Activated CD4-positive, alpha-beta memory T cell treated with anti-CD3 and anti-CD28 coated beads, Interleukin-2, amount 10 ng/mL, durations not matched to agents 7 days and 5 days (primary cell): ENCODE measurements at regions not wholly inside any gene's neighbourhood (a gene's known extent, or its start where the extent isn't known, plus 50 kb on each side); places are given as distances from the start of the nearest gene placed in this dataset.

Source experiments
- CTCF ChIA-PET: fragments of 350-600 bp; sonication (Branson Sonifier 250); formaldehyde crosslinking; loops from one replicate; lab custom pipeline; 2021; ENCODE audit warnings: antibody characterized with exemption, inconsistent platforms; lab: Charles Lee
- POLR2A ChIA-PET: fragments of 350-600 bp; sonication (Branson Sonifier 250); formaldehyde crosslinking; loops from one replicate; lab custom pipeline; 2021; ENCODE audit warnings: antibody characterized with exemption; lab: Charles Lee
- DNase-seq: peaks from one replicate; pipeline ENCODE4 v3.0.0-alpha.2; 2020
- H3K27ac Mint-ChIP-seq: one replicate; pipeline ENCODE4 v1.8.0; 2021; ENCODE audit warnings: mild to moderate bottlenecking, mixed read lengths
- H3K27me3 Mint-ChIP-seq: one replicate; pipeline ENCODE4 v1.8.0; 2021; ENCODE audit warnings: mixed read lengths
- H3K36me3 Mint-ChIP-seq: one replicate; pipeline ENCODE4 v1.8.0; 2021; ENCODE audit warnings: low read depth, mixed read lengths
- H3K4me1 Mint-ChIP-seq: one replicate; pipeline ENCODE4 v1.8.0; 2021; ENCODE audit warnings: mixed read lengths
- H3K4me3 Mint-ChIP-seq: one replicate; pipeline ENCODE4 v1.8.0; 2021; ENCODE audit warnings: mild to moderate bottlenecking, mixed read lengths
- H3K9me3 Mint-ChIP-seq: one replicate; pipeline ENCODE4 v1.8.0; 2021; ENCODE audit warnings: mixed read lengths

DNA sequence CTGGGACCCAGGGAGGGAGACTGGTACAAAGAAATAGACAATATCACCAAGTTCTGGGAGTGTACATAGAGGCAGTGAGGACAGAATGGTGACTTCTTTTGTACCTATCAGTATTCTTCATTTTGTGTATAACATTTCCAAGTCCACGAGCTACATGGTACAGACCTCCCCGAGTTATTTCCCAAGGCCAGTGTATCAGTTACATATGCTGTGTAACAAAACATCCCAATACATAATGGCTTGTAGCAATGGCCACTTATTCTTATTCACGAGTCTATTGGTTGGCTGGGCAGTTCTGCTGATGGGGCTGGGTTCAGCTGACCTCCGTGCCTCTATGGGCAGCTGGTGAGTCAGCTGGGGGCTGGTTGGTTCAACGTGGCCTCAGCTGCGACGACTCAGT, 98.7 kb upstream of the RFLNA start:
- Mint-ChIP-seq H3K27me3 (peaks cover 4% of the 10 kb centered on the region), H3K4me3 (no peak overlapping the region), H3K27ac (no peak overlapping the region), H3K9me3 (peaks cover 6% of the 10 kb centered on the region), H3K4me1 (peaks cover 3% of the 10 kb centered on the region), H3K36me3 (no peaks in the 10 kb centered on the region)
- ChIA-PET POLR2A (no interaction called here), CTCF (no interaction called here)
- no peak for DNase-seq

DNA sequence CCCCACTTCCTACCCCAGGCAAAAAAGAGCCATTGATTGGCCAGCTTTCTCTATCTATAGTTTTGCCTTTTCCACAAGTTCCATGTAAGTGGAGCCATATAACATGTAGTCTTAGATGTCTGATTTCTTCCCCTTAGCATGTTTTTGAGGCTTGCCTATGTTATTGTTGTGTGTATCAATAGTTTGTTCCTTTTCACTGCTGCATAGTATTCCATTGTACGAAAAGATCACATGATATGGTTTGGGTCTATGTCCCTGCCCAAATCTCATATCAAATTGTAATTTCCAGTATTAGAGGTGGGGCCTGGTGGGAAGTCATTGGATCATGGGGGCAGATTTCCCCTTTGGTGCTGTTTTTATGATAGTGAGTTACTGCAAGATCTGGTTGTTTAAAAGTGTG, 93.6 kb upstream of the RFLNA start:
- POLR2A ChIA-PET = no interaction called here
- Mint-ChIP-seq H3K4me3 (no peak overlapping the region), H3K36me3 (no peaks in the 10 kb centered on the region), H3K27me3 (peaks cover 6% of the 10 kb centered on the region), H3K4me1 (no peaks in the 10 kb centered on the region), H3K27ac (no peak overlapping the region), H3K9me3 (peaks cover 7% of the 10 kb centered on the region)
- no peak for DNase-seq
- CTCF ChIA-PET = no interaction called here

DNA sequence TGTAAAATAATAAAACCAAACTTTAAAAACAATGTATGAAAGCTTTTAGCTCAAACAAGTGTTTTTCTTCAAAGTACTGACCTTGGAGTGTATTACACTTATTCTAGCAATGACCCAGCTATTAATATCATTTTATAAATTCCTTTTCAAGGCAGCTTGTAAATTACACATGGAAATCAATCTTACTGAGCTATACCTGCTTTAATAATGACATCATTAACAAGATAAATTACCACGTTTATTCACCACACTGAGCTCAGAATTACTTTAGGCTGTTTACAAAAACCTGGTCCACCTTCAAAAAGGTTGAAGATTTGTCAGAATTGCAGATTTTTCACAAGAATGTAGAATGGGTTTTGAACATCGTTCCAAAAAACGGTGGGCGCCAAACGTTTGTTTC, 91.7 kb upstream of the RFLNA start:
- CTCF ChIA-PET = no interaction called here
- no peak overlapping the region for H3K27ac Mint-ChIP-seq
- no peaks in the 10 kb centered on the region for H3K36me3 Mint-ChIP-seq
- H3K4me1 Mint-ChIP-seq = no peaks in the 10 kb centered on the region
- peaks cover 5% of the 10 kb centered on the region for H3K9me3 Mint-ChIP-seq
- H3K4me3 Mint-ChIP-seq = no peak overlapping the region
- POLR2A ChIA-PET = no interaction called here
- peaks cover 10% of the 10 kb centered on the region for H3K27me3 Mint-ChIP-seq
- no peak for DNase-seq

DNA sequence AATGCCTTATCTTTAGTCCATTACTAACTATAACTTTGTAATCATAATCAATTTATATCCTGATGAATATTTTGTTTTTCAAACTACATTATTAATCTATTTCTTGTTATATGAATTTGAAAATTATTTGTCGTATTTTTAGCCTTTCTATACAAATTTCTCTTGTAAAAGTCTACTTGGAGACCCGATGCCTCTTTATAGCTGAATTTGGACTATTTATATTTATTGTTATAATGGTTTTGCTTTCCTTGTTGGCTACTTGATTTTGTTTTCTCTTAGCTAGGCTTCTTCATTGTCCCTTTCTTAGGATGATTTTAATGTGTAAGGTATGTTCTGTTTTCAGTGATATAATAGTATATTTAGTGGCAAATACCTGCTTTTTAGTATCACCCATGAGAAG, 89.5 kb upstream of the RFLNA start:
- H3K27ac Mint-ChIP-seq = no peak overlapping the region
- ChIA-PET POLR2A (no interaction called here), CTCF (no interaction called here)
- H3K9me3 Mint-ChIP-seq = peaks cover 5% of the 10 kb centered on the region
- H3K4me3 Mint-ChIP-seq = no peak overlapping the region
- H3K36me3 Mint-ChIP-seq = no peaks in the 10 kb centered on the region
- DNase-seq = no peak
- H3K27me3 Mint-ChIP-seq = peaks cover 10% of the 10 kb centered on the region
- no peaks in the 10 kb centered on the region for H3K4me1 Mint-ChIP-seq

DNA sequence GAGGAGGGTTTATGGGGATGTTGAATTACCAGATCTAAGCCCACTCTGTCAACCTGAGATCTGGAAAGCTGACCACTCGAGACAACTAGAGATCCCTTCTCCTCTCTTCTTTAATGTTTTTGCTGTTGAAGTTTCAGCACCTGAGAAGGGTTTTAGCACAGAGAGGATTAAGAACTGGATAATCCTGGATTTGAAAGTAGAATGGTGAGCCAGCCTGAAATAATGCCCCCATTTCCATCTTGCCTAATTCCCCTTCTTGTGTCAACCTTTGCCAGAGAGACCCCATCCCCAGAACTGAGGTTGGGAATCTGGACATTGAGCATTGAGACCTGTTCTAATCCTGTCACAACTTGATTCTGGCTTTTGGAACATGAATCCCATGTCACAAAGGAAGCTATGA, 87.8 kb upstream of the RFLNA start:
- ChIA-PET CTCF (no interaction called here), POLR2A (no interaction called here)
- no peak for DNase-seq

GRCh38 chr12:124207617-124208016, 87.3 kb upstream of the RFLNA start:
- no peak overlapping the region for H3K27ac Mint-ChIP-seq
- no peaks in the 10 kb centered on the region for H3K4me1 Mint-ChIP-seq
- ChIA-PET POLR2A (no interaction called here), CTCF (no interaction called here)
- no peak for DNase-seq
- peaks cover 4% of the 10 kb centered on the region for H3K27me3 Mint-ChIP-seq
- no peak overlapping the region for H3K4me3 Mint-ChIP-seq
- no peaks in the 10 kb centered on the region for H3K36me3 Mint-ChIP-seq
- H3K9me3 Mint-ChIP-seq = peaks cover 2% of the 10 kb centered on the region

More for the DNA sequence above, 87.8 kb upstream of the RFLNA start:
- no peaks in the 10 kb centered on the region for H3K4me1 Mint-ChIP-seq
- H3K9me3 Mint-ChIP-seq = peaks cover 2% of the 10 kb centered on the region
- no peak overlapping the region for H3K4me3 Mint-ChIP-seq
- H3K27ac Mint-ChIP-seq = no peak overlapping the region
- H3K36me3 Mint-ChIP-seq = no peaks in the 10 kb centered on the region
- peaks cover 4% of the 10 kb centered on the region for H3K27me3 Mint-ChIP-seq

- POLR2A ChIA-PET = no interaction called here
- H3K4me3 Mint-ChIP-seq = no peak overlapping the region
- no peak overlapping the region for H3K27ac Mint-ChIP-seq
Measured at GRCh38 chr12:124208489-124208888, 86.4 kb upstream of the RFLNA start.

GRCh38 chr12:124210991-124211577, 83.8 kb upstream of the RFLNA start:
- Mint-ChIP-seq H3K9me3 (peaks cover 20% of the 10 kb centered on the region), H3K27ac (no peak overlapping the region), H3K4me1 (no peaks in the 10 kb centered on the region), H3K27me3 (peaks cover 4% of the 10 kb centered on the region), H3K36me3 (no peaks in the 10 kb centered on the region), H3K4me3 (no peak overlapping the region)
- no peak for DNase-seq
- CTCF ChIA-PET = no interaction called here
- POLR2A ChIA-PET = no interaction called here

More at GRCh38 chr12:124208489-124208888, 86.4 kb upstream of the RFLNA start:
- no peaks in the 10 kb centered on the region for H3K36me3 Mint-ChIP-seq
- peaks cover 7% of the 10 kb centered on the region for H3K9me3 Mint-ChIP-seq
- no peak for DNase-seq
- H3K27me3 Mint-ChIP-seq = peaks cover 4% of the 10 kb centered on the region
- CTCF ChIA-PET = no interaction called here
- no peaks in the 10 kb centered on the region for H3K4me1 Mint-ChIP-seq

DNA sequence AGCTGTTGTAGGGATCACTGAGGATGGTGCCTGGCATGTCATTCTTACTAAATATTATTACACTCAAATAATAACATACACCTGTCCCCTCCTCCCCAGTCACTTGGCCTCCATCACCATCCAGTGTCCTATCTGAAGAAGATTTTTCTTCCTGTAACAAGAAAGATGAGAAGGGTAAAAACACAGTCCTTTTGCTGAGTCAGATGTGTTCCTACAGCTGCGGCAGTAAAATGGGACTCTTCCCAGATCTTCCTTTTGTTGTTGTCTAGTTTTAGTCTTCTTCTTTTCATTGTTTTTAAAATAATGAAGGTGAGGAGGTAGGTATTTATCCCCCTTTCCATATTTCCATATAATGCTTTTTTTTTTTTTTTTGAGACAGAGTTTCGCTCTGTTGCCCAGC, 83.1 kb upstream of the RFLNA start:
- DNase-seq = no peak
- no peak overlapping the region for H3K4me3 Mint-ChIP-seq
- POLR2A ChIA-PET = no interaction called here
- no peaks in the 10 kb centered on the region for H3K36me3 Mint-ChIP-seq
- H3K9me3 Mint-ChIP-seq = peaks cover 24% of the 10 kb centered on the region
- no peak overlapping the region for H3K27ac Mint-ChIP-seq
- CTCF ChIA-PET = no interaction called here
- no peaks in the 10 kb centered on the region for H3K4me1 Mint-ChIP-seq
- no peaks in the 10 kb centered on the region for H3K27me3 Mint-ChIP-seq

GRCh38 chr12:124213666-124214347, 81.1 kb upstream of the RFLNA start:
- H3K36me3 Mint-ChIP-seq = no peaks in the 10 kb centered on the region
- no peak overlapping the region for H3K27ac Mint-ChIP-seq
- H3K4me3 Mint-ChIP-seq = no peak overlapping the region
- ChIA-PET CTCF (no interaction called here), POLR2A (no interaction called here)
- peaks cover 24% of the 10 kb centered on the region for H3K9me3 Mint-ChIP-seq
- DNase-seq = no peak
- peaks cover 2% of the 10 kb centered on the region for H3K4me1 Mint-ChIP-seq
- H3K27me3 Mint-ChIP-seq = no peaks in the 10 kb centered on the region

DNA sequence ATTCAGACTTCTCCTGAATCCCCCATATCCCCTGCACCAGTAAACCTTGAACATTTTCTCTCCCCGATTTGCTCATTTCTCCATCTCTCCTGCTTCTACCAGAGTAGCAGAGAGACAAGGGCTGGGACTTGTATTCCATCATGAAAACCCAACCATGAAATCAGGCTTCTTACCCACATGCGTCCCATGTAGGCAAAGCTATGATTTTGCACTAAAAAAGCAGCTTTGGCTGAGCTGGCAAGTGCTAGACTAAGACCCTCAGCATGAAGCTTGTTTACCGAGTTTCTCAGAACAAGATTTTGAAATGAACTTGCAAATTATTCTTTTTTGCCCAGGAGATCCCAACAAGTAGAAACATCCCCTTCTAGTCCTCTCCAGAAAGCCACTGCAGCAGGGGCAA, 80.3 kb upstream of the RFLNA start:
- POLR2A ChIA-PET = no interaction called here
- Mint-ChIP-seq H3K9me3 (peaks cover 24% of the 10 kb centered on the region), H3K27me3 (no peaks in the 10 kb centered on the region), H3K27ac (no peak overlapping the region), H3K4me1 (peaks cover 2% of the 10 kb centered on the region), H3K4me3 (no peak overlapping the region), H3K36me3 (no peaks in the 10 kb centered on the region)
- CTCF ChIA-PET = no interaction called here
- DNase-seq = no peak

GRCh38 chr12:124216966-124217365, 77.9 kb upstream of the RFLNA start:
- Mint-ChIP-seq H3K27me3 (no peaks in the 10 kb centered on the region), H3K4me3 (no peak overlapping the region), H3K36me3 (no peaks in the 10 kb centered on the region), H3K4me1 (peaks cover 2% of the 10 kb centered on the region), H3K9me3 (peaks cover 31% of the 10 kb centered on the region), H3K27ac (no peak overlapping the region)
- POLR2A ChIA-PET = no interaction called here
- DNase-seq = no peak
- CTCF ChIA-PET = no interaction called here

- Mint-ChIP-seq H3K27ac (no peak overlapping the region), H3K4me1 (peaks cover 2% of the 10 kb centered on the region), H3K4me3 (no peak overlapping the region), H3K27me3 (peaks cover under 1% of the 10 kb centered on the region), H3K36me3 (no peaks in the 10 kb centered on the region), H3K9me3 (peaks cover 32% of the 10 kb centered on the region)
- POLR2A ChIA-PET = no interaction called here
- CTCF ChIA-PET = no interaction called here
- DNase-seq = no peak
Measured at GRCh38 chr12:124217508-124218242, 77.2 kb upstream of the RFLNA start.

DNA sequence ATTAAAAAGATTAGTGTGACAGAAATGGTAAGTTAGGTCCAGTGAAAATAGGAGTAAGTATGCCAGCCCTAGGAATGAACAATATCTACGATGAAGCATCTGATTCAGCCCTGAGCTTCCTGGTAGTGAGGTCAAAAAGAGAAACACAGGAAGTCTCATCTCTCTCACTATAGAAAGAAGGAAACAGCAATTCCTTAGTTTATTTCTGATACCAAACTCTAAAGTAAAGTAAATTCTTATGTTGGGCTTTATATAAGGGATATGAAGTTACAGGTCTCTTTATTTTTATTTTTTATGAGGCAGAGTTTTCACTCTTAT, 76.7 kb upstream of the RFLNA start:
- peaks cover 29% of the 10 kb centered on the region for H3K9me3 Mint-ChIP-seq
- POLR2A ChIA-PET = no interaction called here
- CTCF ChIA-PET = no interaction called here
- no peak overlapping the region for H3K4me3 Mint-ChIP-seq
- H3K27ac Mint-ChIP-seq = no peak overlapping the region
- H3K4me1 Mint-ChIP-seq = peaks cover 3% of the 10 kb centered on the region
- peaks cover 2% of the 10 kb centered on the region for H3K27me3 Mint-ChIP-seq
- no peak for DNase-seq
- no peaks in the 10 kb centered on the region for H3K36me3 Mint-ChIP-seq
